ENCODE measurements at regions not wholly inside any gene's neighbourhood (a gene's known extent, or its start where the extent isn't known, plus 50 kb on each side); places are given as distances from the start of the nearest gene placed in this dataset.

- ChIA-PET CTCF (no interaction called here), POLR2A (no interaction called here)
- no peaks in the 10 kb centered on the region for H3K36me3 ChIP-seq (ENCODE audit: control insufficient read depth in 2 of 2, insufficient read depth in 1 of 2, low read length in 2 of 2)
- H3K27ac ChIP-seq (ENCODE audit: extremely low read depth, low read depth, low read length): no peak overlapping the region
- no peaks in the 10 kb centered on the region for H3K4me1 ChIP-seq (ENCODE audit: control insufficient read depth, insufficient read depth, low read length)
- TF ChIP-seq ZNF146 (tag by site-specific recombination; IDR thresholded peaks at IDR 0.05): no peak
- no peak for TF ChIP-seq ZNF704 (tag by site-specific recombination; IDR thresholded peaks at IDR 0.05)
- TF ChIP-seq ZNF677 (tag by site-specific recombination; IDR thresholded peaks at IDR 0.05): no peak
- no peak for TF ChIP-seq ZNF747 (tag by site-specific recombination; IDR thresholded peaks at IDR 0.05)
- TF ChIP-seq ZNF529 (tag by site-specific recombination; IDR thresholded peaks at IDR 0.05; ENCODE audit: insufficient replicate concordance): no peak
- H3K9me3 ChIP-seq (ENCODE audit: control insufficient read depth, insufficient read depth, low read depth, low read length): no peaks in the 10 kb centered on the region
- no peak overlapping the region for H3K4me3 ChIP-seq (ENCODE audit: low read depth, low read length)
These were observed 168.9 kb downstream of the CDC14C start for GRCh38 chr7:49093218-49093617.

GRCh38 chr7:49094866-49095265 lies 170.5 kb downstream of the CDC14C start:
- no peak for TF ChIP-seq ZIC2 (tag by site-specific recombination; IDR thresholded peaks at IDR 0.05)
- no peak for TF ChIP-seq ZNF530 (tag by site-specific recombination; IDR thresholded peaks at IDR 0.05; ENCODE audit: low read depth)
- no peak for TF ChIP-seq ZNF148 (tag by site-specific recombination; IDR thresholded peaks at IDR 0.05; ENCODE audit: borderline replicate concordance)
- TF ChIP-seq ZNF184 (tag by site-specific recombination; IDR thresholded peaks at IDR 0.05): no peak
- no peak for TF ChIP-seq ZXDB (tag by site-specific recombination; IDR thresholded peaks at IDR 0.05)
- TF ChIP-seq INSM2 (tag by site-specific recombination; IDR thresholded peaks at IDR 0.05): no peak
- TF ChIP-seq BCL11A (tag by site-specific recombination; IDR thresholded peaks at IDR 0.05; ENCODE audit: low read depth): no peak
- no peak for TF ChIP-seq ZNF175 (tag by site-specific recombination; IDR thresholded peaks at IDR 0.05)
- no peak for TF ChIP-seq ZNF2 (tag by site-specific recombination; IDR thresholded peaks at IDR 0.05)
- no peak for TF ChIP-seq ZSCAN16 (tag by site-specific recombination; IDR thresholded peaks at IDR 0.05)
- TF ChIP-seq ZBTB44 (tag by site-specific recombination; IDR thresholded peaks at IDR 0.05): no peak
- no peak for TF ChIP-seq EGR2 (tag by site-specific recombination; IDR thresholded peaks at IDR 0.05; ENCODE audit: low read depth)
- no peak for TF ChIP-seq ZBTB11 (tag by site-specific recombination; conservative IDR thresholded peaks at IDR 0.05; ENCODE audit: low read depth)
- no peak for TF ChIP-seq ZNF23 (tag by site-specific recombination; IDR thresholded peaks at IDR 0.05; ENCODE audit: borderline replicate concordance)
- TF ChIP-seq KLF10 (tag by site-specific recombination; IDR thresholded peaks at IDR 0.05): no peak
- no peak for TF ChIP-seq ZNF155 (tag by site-specific recombination; IDR thresholded peaks at IDR 0.05)
- TF ChIP-seq GLIS1 (tag by site-specific recombination; IDR thresholded peaks at IDR 0.05): no peak
- TF ChIP-seq ZNF433 (tag by site-specific recombination; IDR thresholded peaks at IDR 0.05; ENCODE audit: low read depth): no peak
- no peak for TF ChIP-seq ZNF404 (tag by site-specific recombination; IDR thresholded peaks at IDR 0.05)
- Histone ChIP-seq H3K36me3 (ENCODE audit: control insufficient read depth in 2 of 2, insufficient read depth in 1 of 2, low read length in 2 of 2) (no peaks in the 10 kb centered on the region), H3K9me3 (ENCODE audit: control insufficient read depth, insufficient read depth, low read depth, low read length) (no peaks in the 10 kb centered on the region), H3K4me3 (ENCODE audit: low read depth, low read length) (no peak overlapping the region), H3K27ac (ENCODE audit: extremely low read depth, low read depth, low read length) (no peak overlapping the region), H3K4me1 (ENCODE audit: control insufficient read depth, insufficient read depth, low read length) (no peaks in the 10 kb centered on the region)
- POLR2A ChIA-PET: no interaction called here
- CTCF ChIA-PET: no interaction called here

Data from HEK293 (cell line).